Osteoblast (primary cell): ENCODE measurements at regions not wholly inside any gene's neighbourhood (a gene's known extent, or its start where the extent isn't known, plus 50 kb on each side); places are given as distances from the start of the nearest gene placed in this dataset. TPM values are rescaled to one million over a fixed set of nuclear protein-coding genes. Genes with fewer than 3 reads are reported as not detected.

Experiments
- DNase-seq: peaks from one replicate; pipeline ENCODE4 v3.0.0; 2011; ENCODE audit warnings: low spot score, mixed read lengths; ENCODE audit not compliant: insufficient read length; ENCODE audit errors: missing footprints
- H2AFZ ChIP-seq: 2 replicates; pipeline ENCODE4 v1.6.0; 2011; ENCODE audit warnings: mild to moderate bottlenecking, low read length
- H3K27ac ChIP-seq: 2 replicates; pipeline ENCODE4 v1.5.1; 2011; ENCODE audit warnings: mild to moderate bottlenecking, low read depth, low read length, moderate library complexity
- H3K27me3 ChIP-seq: 2 replicates; pipeline ENCODE4 v1.6.0; 2012; ENCODE audit warnings: mild to moderate bottlenecking, control low read depth, inconsistent platforms, low read length, moderate library complexity; ENCODE audit not compliant: insufficient read depth
- H3K36me3 ChIP-seq: 2 replicates; pipeline ENCODE4 v1.5.1; 2011; ENCODE audit warnings: mild to moderate bottlenecking, low read length, control low read depth, moderate library complexity; ENCODE audit not compliant: insufficient read depth
- H3K4me1 ChIP-seq: 2 replicates; pipeline ENCODE4 v1.5.1; 2011; ENCODE audit warnings: mild to moderate bottlenecking, low read length, control low read depth, moderate library complexity; ENCODE audit not compliant: insufficient read depth
- H3K4me2 ChIP-seq: 2 replicates; pipeline ENCODE4 v1.6.0; 2011; ENCODE audit warnings: mild to moderate bottlenecking, low read length; ENCODE audit not compliant: insufficient read depth
- H3K4me3 ChIP-seq: fragments of 200-600 bp; sonication (generic); 3 replicates; pipeline ENCODE4 v1.5.1; 2012; ENCODE audit warnings: mild to moderate bottlenecking, low read length, inconsistent platforms; ENCODE audit not compliant: insufficient read depth
- H3K79me2 ChIP-seq: 2 replicates; pipeline ENCODE4 v1.6.0; 2012; ENCODE audit warnings: mild to moderate bottlenecking, low read length, control low read depth, inconsistent platforms; ENCODE audit not compliant: insufficient read depth
- H3K9me3 ChIP-seq: 2 replicates; pipeline ENCODE4 v1.5.1; 2011; ENCODE audit warnings: low read depth, low read length, control low read depth
- H4K20me1 ChIP-seq: 2 replicates; pipeline ENCODE4 v1.6.0; 2012; ENCODE audit warnings: mild to moderate bottlenecking, low read length, control low read depth; ENCODE audit not compliant: insufficient read depth
- CTCF ChIP-seq: IDR thresholded peaks from 2 replicates; pipeline ENCODE4 v1.5.1; 2011; ENCODE audit warnings: mild to moderate bottlenecking, low read depth, low read length, moderate library complexity; ENCODE audit errors: extremely low read depth
- small RNA-seq: library from RNA; depleted of rRNA; stranded (forward); fragments of <200 nt; gene quantifications from one replicate; pipeline ENCODE3, GENCODE V24; 2012

GRCh38 chr5:52735139-52735538 is 52.6 kb upstream of the ITGA1 start:
- no peak for TF ChIP-seq CTCF
- Histone ChIP-seq H2AFZ (no peak overlapping the region), H3K4me1 (no peaks in the 10 kb centered on the region), H3K36me3 (no peaks in the 10 kb centered on the region), H3K27ac (no peak overlapping the region), H4K20me1 (no peaks in the 10 kb centered on the region), H3K4me2 (no peak overlapping the region), H3K79me2 (no peaks in the 10 kb centered on the region), H3K9me3 (no peaks in the 10 kb centered on the region), H3K4me3 (no peak overlapping the region), H3K27me3 (no peaks in the 10 kb centered on the region)
- no peak for DNase-seq

Small RNA genes lying in the stretch of these regions (small RNA-seq; reads per million reads assigned to genes)
- not detected for gene RPS17P11
